Activated CD8-positive, alpha-beta T cell treated with anti-CD3 and anti-CD28 coated beads for 36 hours (primary cell): ENCODE measurements at regions not wholly inside any gene's neighbourhood (a gene's known extent, or its start where the extent isn't known, plus 50 kb on each side); places are given as distances from the start of the nearest gene placed in this dataset.

Experiments used
- ATAC-seq: fragments of 200-7000 bp; cut with Tn5 transposase; one replicate; pipeline ENCODE4 v1.10.0; 2021; ENCODE audit warnings: mild to moderate bottlenecking, moderate library complexity
- CTCF ChIA-PET: fragments of 350-600 bp; sonication (Branson Sonifier 250); formaldehyde crosslinking; loops from one replicate; lab custom pipeline; 2021; ENCODE audit warnings: antibody characterized with exemption; lab: Charles Lee
- POLR2A ChIA-PET: fragments of 350-600 bp; sonication (Branson Sonifier 250); formaldehyde crosslinking; loops from one replicate; lab custom pipeline; 2021; ENCODE audit warnings: antibody characterized with exemption; lab: Charles Lee
- DNase-seq: peaks from one replicate; pipeline ENCODE4 v3.0.0-alpha.2; 2020
- H3K27ac Mint-ChIP-seq: one replicate; pipeline ENCODE4 v1.8.0; 2021; ENCODE audit warnings: mild to moderate bottlenecking, mixed read lengths
- H3K27me3 Mint-ChIP-seq: one replicate; pipeline ENCODE4 v1.8.0; 2021; ENCODE audit warnings: mixed read lengths
- H3K36me3 Mint-ChIP-seq: one replicate; pipeline ENCODE4 v1.8.0; 2021; ENCODE audit warnings: low read depth, mixed read lengths
- H3K4me1 Mint-ChIP-seq: one replicate; pipeline ENCODE4 v1.8.0; 2021; ENCODE audit warnings: low read depth, mixed read lengths
- H3K4me3 Mint-ChIP-seq: one replicate; pipeline ENCODE4 v1.8.0; 2021; ENCODE audit warnings: mild to moderate bottlenecking, moderate library complexity, mixed read lengths
- H3K9me3 Mint-ChIP-seq: one replicate; pipeline ENCODE4 v1.8.0; 2021; ENCODE audit warnings: mixed read lengths
- CTCF ChIP-seq: fragments of 200-600 bp; IDR thresholded peaks from one replicate; pipeline ENCODE4 v1.8.0; 2022; ENCODE audit warnings: antibody characterized with exemption, mild to moderate bottlenecking
- intact Hi-C: fragments of 100-400 bp; cut with micrococcal nuclease; formaldehyde crosslinking; loops from one replicate; pipeline ENCODE4 v1.10.0; 2022

GRCh38 chr12:103114296-103115055, 157.0 kb downstream of the ASCL1 start:
- ChIA-PET POLR2A (interaction anchor here (0.6 kb wide), 1 partner anchor 688 kb away, joined by 3 read pairs; no protein-coding TSS in a partner anchor), CTCF (no interaction called here)
- Mint-ChIP-seq H3K27me3 (no peaks in the 10 kb centered on the region), H3K4me3 (no peak overlapping the region), H3K36me3 (no peaks in the 10 kb centered on the region), H3K27ac (no peak overlapping the region), H3K9me3 (no peaks in the 10 kb centered on the region), H3K4me1 (no peaks in the 10 kb centered on the region)
- intact Hi-C loops = no loop called here
- ATAC-seq (no peak), DNase-seq (no peak)
- TF ChIP-seq CTCF = no peak

GRCh38 chr12:103128862-103129501, 171.5 kb downstream of the ASCL1 start:
- ChIA-PET POLR2A (no interaction called here), CTCF (interaction anchor here (1.1 kb wide), 1 partner anchor 181 kb away, joined by 3 read pairs; no protein-coding TSS in a partner anchor)
- no peaks in the 10 kb centered on the region for H3K4me1 Mint-ChIP-seq
- DNase-seq = no peak
- peaks cover 11% of the 10 kb centered on the region for H3K9me3 Mint-ChIP-seq
- no peak overlapping the region for H3K4me3 Mint-ChIP-seq
- no peak for ATAC-seq
- intact Hi-C loops = no loop called here
- no peaks in the 10 kb centered on the region for H3K27me3 Mint-ChIP-seq
- H3K27ac Mint-ChIP-seq = no peak overlapping the region
- H3K36me3 Mint-ChIP-seq = peaks cover 1% of the 10 kb centered on the region
- no peak for TF ChIP-seq CTCF

GRCh38 chr12:103130564-103130963, 173.1 kb downstream of the ASCL1 start:
- intact Hi-C loops = no loop called here
- H3K4me3 Mint-ChIP-seq = no peak overlapping the region
- POLR2A ChIA-PET = no interaction called here
- no peak for TF ChIP-seq CTCF
- ATAC-seq (no peak), DNase-seq (no peak)
- peaks cover 15% of the 10 kb centered on the region for H3K9me3 Mint-ChIP-seq
- CTCF ChIA-PET = no interaction called here
- no peaks in the 10 kb centered on the region for H3K4me1 Mint-ChIP-seq
- H3K27ac Mint-ChIP-seq = no peak overlapping the region
- H3K27me3 Mint-ChIP-seq = no peaks in the 10 kb centered on the region
- H3K36me3 Mint-ChIP-seq = peaks cover 1% of the 10 kb centered on the region

GRCh38 chr12:103138538-103138937, 181.1 kb downstream of the ASCL1 start:
- ATAC-seq (no peak), DNase-seq (no peak)
- Mint-ChIP-seq H3K27me3 (no peaks in the 10 kb centered on the region), H3K4me3 (no peak overlapping the region), H3K27ac (no peak overlapping the region), H3K36me3 (peaks cover 1% of the 10 kb centered on the region), H3K4me1 (peaks cover 4% of the 10 kb centered on the region), H3K9me3 (peaks cover 7% of the 10 kb centered on the region)
- ChIA-PET POLR2A (no interaction called here), CTCF (no interaction called here)
- no peak for TF ChIP-seq CTCF
- intact Hi-C loops = no loop called here

GRCh38 chr12:103139876-103140275, 182.4 kb downstream of the ASCL1 start:
- intact Hi-C loops = no loop called here
- no peak overlapping the region for H3K4me3 Mint-ChIP-seq
- H3K9me3 Mint-ChIP-seq = no peaks in the 10 kb centered on the region
- ChIA-PET CTCF (no interaction called here), POLR2A (no interaction called here)
- no peaks in the 10 kb centered on the region for H3K36me3 Mint-ChIP-seq
- no peak overlapping the region for H3K27ac Mint-ChIP-seq
- no peak for TF ChIP-seq CTCF
- DNase-seq (no peak), ATAC-seq (no peak)
- H3K27me3 Mint-ChIP-seq = no peaks in the 10 kb centered on the region
- peaks cover 4% of the 10 kb centered on the region for H3K4me1 Mint-ChIP-seq
